Suprapubic skin (tissue), 4 donors: ENCODE measurements at regions not wholly inside any gene's neighbourhood (a gene's known extent, or its start where the extent isn't known, plus 50 kb on each side); places are given as distances from the start of the nearest gene placed in this dataset.
"Not testable (repeated sequence)": the region's sequence is repeated elsewhere in the genome, so short reads cannot be mapped to it uniquely, and the experiment has no call there.

Experiments
- DNase-seq, 2 donors: peaks; one replicate each; pipeline ENCODE4 v3.0.0-alpha.2; 2019; ENCODE audit warnings: low spot score in 2 of 2
- H3K27ac ChIP-seq: fragments of 200-600 bp; sonication (generic); one replicate; pipeline ENCODE4 v1.5.1; 2019
- H3K27me3 ChIP-seq: fragments of 200-600 bp; sonication (generic); one replicate; pipeline ENCODE4 v1.5.1; 2019
- H3K36me3 ChIP-seq: fragments of 200-600 bp; sonication (generic); one replicate; pipeline ENCODE4 v1.5.1; 2019
- H3K4me1 ChIP-seq: fragments of 200-600 bp; sonication (generic); one replicate; pipeline ENCODE4 v1.5.1; 2019
- H3K4me3 ChIP-seq: fragments of 200-600 bp; sonication (generic); one replicate; pipeline ENCODE4 v1.5.1; 2019; ENCODE audit warnings: mild to moderate bottlenecking
- H3K9me3 ChIP-seq: fragments of 200-600 bp; sonication (generic); one replicate; pipeline ENCODE4 v1.5.1; 2019
- CTCF ChIP-seq, 2 donors: fragments of 200-600 bp in 1 of 2; fragments of 450-650 bp in 1 of 2; sonication (generic) in 1 of 2; IDR thresholded peaks; one replicate each; pipeline ENCODE4 v1.5.1; 2016 to 2019; ENCODE audit warnings: antibody characterized with exemption in 2 of 2, mild to moderate bottlenecking in 1 of 2, moderate library complexity in 1 of 2
- EP300 ChIP-seq: sonication (generic); formaldehyde crosslinking; IDR thresholded peaks from one replicate; pipeline ENCODE4 v1.6.1; 2017; ENCODE audit warnings: antibody characterized with exemption
- POLR2A ChIP-seq, 2 donors: fragments of 450-650 bp; IDR thresholded peaks; one replicate each; pipeline ENCODE4 v1.6.1; 2017; ENCODE audit warnings: antibody characterized with exemption in 2 of 2, mild to moderate bottlenecking in 2 of 2, moderate library complexity in 2 of 2
- POLR2AphosphoS5 ChIP-seq, 3 donors: sonication (generic); formaldehyde crosslinking; IDR thresholded peaks; one replicate each; pipeline ENCODE4 v1.6.1; 2017; ENCODE audit warnings: antibody characterized with exemption in 3 of 3
- WGBS: methylation state at CpG from one replicate; pipeline ENCODE4 v1.1.5; 2018; 5-methylcytosine and 5-hydroxymethylcytosine counted together

GRCh38 chr2:228927028-228928010 lies 343.8 kb downstream of the PID1 start:
- TF ChIP-seq CTCF (IDR thresholded peaks at IDR 0.05): no peak
- no peak for TF ChIP-seq POLR2A (IDR thresholded peaks at IDR 0.05)
- TF ChIP-seq POLR2AphosphoS5 (IDR thresholded peaks at IDR 0.05): no peak
- no peak for TF ChIP-seq EP300
- 50% methylated on average over 3 of the region's 3 CpGs for WGBS

GRCh38 chr2:228919808-228920207 lies 351.3 kb downstream of the PID1 start:
- DNase-seq: no peak
- H3K9me3 ChIP-seq: no peaks in the 10 kb centered on the region
- no peaks in the 10 kb centered on the region for H3K27me3 ChIP-seq
- H3K36me3 ChIP-seq: no peaks in the 10 kb centered on the region
- H3K4me1 ChIP-seq: no peaks in the 10 kb centered on the region
- WGBS: 91% methylated on average over 4 of the region's 4 CpGs
- TF ChIP-seq CTCF (IDR thresholded peaks at IDR 0.05) (no peak), POLR2AphosphoS5 (IDR thresholded peaks at IDR 0.05) (no peak), POLR2A (IDR thresholded peaks at IDR 0.05) (no peak), EP300 (no peak)
- no peak overlapping the region for H3K4me3 ChIP-seq
- H3K27ac ChIP-seq: no peak overlapping the region

More at GRCh38 chr2:228927028-228928010, 343.8 kb downstream of the PID1 start:
- Histone ChIP-seq H3K4me1 (no peaks in the 10 kb centered on the region), H3K27ac (no peak overlapping the region), H3K9me3 (peaks cover 3% of the 10 kb centered on the region), H3K4me3 (no peak overlapping the region), H3K27me3 (no peaks in the 10 kb centered on the region), H3K36me3 (no peaks in the 10 kb centered on the region)
- DNase-seq: no peak

- H3K4me3 ChIP-seq: no peak overlapping the region
- no peaks in the 10 kb centered on the region for H3K4me1 ChIP-seq
- no peaks in the 10 kb centered on the region for H3K27me3 ChIP-seq
- WGBS: 35% methylated on average over 1 of the region's 1 CpG
- TF ChIP-seq CTCF (IDR thresholded peaks at IDR 0.05) (no peak), EP300 (no peak), POLR2AphosphoS5 (IDR thresholded peaks at IDR 0.05) (no peak), POLR2A (IDR thresholded peaks at IDR 0.05) (no peak)
- H3K36me3 ChIP-seq: no peaks in the 10 kb centered on the region
- H3K9me3 ChIP-seq: no peaks in the 10 kb centered on the region
- no peak for DNase-seq
- H3K27ac ChIP-seq: no peak overlapping the region
Observed at GRCh38 chr2:228917220-228917619, 353.9 kb downstream of the PID1 start.

- H3K9me3 ChIP-seq: no peaks in the 10 kb centered on the region
- H3K27ac ChIP-seq: no peak overlapping the region
- no peak for TF ChIP-seq CTCF (IDR thresholded peaks at IDR 0.05)
- TF ChIP-seq POLR2A (IDR thresholded peaks at IDR 0.05): no peak
- no peak for TF ChIP-seq EP300
- no peak for TF ChIP-seq POLR2AphosphoS5 (IDR thresholded peaks at IDR 0.05)
- WGBS: 71% methylated on average over 4 of the region's 4 CpGs
- no peak overlapping the region for H3K4me3 ChIP-seq
- no peaks in the 10 kb centered on the region for H3K27me3 ChIP-seq
- no peak for DNase-seq
- no peaks in the 10 kb centered on the region for H3K4me1 ChIP-seq
- no peaks in the 10 kb centered on the region for H3K36me3 ChIP-seq
Observed at GRCh38 chr2:228916416-228917090, 354.5 kb downstream of the PID1 start.

- Histone ChIP-seq H3K9me3 (no peaks in the 10 kb centered on the region), H3K27me3 (no peaks in the 10 kb centered on the region), H3K4me3 (no peak overlapping the region), H3K36me3 (no peaks in the 10 kb centered on the region), H3K27ac (no peak overlapping the region), H3K4me1 (no peaks in the 10 kb centered on the region)
- DNase-seq: no peak
- TF ChIP-seq CTCF (IDR thresholded peaks at IDR 0.05) (no peak), EP300 (no peak)
- 80% methylated on average over 3 of the region's 3 CpGs for WGBS
Observed at GRCh38 chr2:228913176-228913575, 357.9 kb downstream of the PID1 start.

GRCh38 chr2:228910872-228911271 lies 360.2 kb downstream of the PID1 start:
- 74% methylated on average over 1 of the region's 1 CpG for WGBS
- not testable (repeated sequence) for H3K9me3 ChIP-seq, H3K27ac ChIP-seq, DNase-seq, H3K27me3 ChIP-seq, H3K36me3 ChIP-seq, H3K4me3 ChIP-seq, H3K4me1 ChIP-seq
